ENCODE measurements at regions not wholly inside any gene's neighbourhood (a gene's known extent, or its start where the extent isn't known, plus 50 kb on each side); places are given as distances from the start of the nearest gene placed in this dataset.

DNA sequence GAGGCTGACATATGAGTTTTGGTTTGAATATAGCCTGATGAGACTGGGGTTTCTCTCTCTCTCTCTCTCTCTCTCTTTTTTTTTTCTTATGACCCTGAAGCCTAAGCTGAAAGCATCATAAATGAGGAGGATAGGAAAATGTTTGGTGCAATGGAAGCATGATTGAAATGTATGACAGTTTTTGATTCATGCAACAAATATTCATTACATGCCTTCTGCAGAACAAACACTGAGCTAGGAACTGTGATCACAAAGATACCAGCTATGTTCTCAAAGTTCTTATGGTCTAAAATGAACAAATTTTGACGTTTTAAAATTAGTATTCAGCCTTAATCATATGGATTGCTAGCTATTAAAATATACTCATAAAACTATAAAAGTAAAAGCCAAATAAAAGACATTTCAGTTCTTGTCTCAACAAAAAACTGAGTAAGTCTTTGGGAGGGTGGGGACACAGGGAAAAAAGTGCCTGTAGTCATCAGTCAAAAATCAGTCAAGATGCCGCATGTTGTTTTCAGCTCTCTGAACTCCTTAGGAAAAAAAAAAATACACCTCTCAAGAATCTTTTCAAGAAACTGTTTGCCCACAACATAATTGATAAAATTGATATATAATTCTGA lies 57.2 kb downstream of the NKX6-1 start:
- DNase-seq (ENCODE audit: low spot score) = no peak

DNA sequence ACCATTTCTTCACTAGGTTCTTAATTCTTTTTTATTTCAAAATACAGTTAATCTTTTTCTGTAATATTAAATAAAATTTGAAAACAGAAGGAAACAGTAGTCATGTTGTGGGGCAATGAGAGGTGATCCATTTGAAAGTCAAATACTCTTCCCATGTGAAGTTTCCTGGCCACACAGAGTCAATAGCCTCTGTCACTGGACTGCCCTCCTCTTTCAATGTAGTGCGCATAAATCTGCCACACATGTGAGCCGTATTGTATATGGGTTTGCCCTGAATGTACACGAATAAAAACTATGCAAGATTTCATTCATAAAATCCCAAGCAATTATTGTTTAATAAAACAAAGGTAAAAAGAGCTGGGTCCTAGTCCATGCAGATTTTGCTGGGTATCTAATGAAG lies 59.1 kb downstream of the NKX6-1 start:
- DNase-seq (ENCODE audit: low spot score) = no peak

DNA sequence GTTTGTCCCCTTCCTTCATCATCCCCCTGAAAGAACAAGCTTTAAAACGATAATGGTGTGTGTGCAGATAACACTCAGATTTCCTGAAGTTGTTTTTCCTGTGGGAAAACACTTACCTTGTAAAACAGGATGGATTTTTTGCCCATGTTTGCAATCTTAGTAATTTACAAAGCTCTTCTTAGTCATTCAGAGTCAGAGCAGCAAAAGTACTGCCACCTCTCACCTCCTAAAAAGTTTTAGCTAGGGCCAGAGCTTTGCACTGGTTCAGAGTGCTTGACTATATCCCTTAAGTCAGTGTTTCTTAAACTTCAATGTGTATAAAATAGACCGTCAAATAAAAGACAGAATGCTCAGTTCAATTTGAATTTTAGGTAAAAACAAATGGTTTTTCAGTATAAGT lies 62.3 kb downstream of the NKX6-1 start:
- DNase-seq (ENCODE audit: low spot score) = no peak

DNA sequence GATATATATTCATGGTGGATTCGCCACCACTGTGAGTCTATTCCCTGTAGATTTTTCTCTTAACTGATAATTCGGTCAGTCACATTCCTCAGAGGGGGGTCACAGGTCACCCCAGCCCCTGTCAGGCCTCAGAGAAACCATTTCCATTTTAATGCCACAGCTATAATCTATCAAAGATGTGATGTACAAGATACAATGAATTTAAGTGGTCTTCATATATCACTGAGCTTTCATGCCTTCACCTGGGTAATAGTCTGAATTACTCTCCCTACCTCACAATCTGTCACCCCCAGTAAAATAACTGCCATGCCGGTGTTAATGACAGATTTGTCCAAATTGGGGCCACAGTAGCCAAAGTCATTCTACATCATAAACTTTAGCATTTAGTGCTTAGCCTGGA lies 64.7 kb downstream of the NKX6-1 start:
- DNase-seq (ENCODE audit: low spot score) = no peak

DNA sequence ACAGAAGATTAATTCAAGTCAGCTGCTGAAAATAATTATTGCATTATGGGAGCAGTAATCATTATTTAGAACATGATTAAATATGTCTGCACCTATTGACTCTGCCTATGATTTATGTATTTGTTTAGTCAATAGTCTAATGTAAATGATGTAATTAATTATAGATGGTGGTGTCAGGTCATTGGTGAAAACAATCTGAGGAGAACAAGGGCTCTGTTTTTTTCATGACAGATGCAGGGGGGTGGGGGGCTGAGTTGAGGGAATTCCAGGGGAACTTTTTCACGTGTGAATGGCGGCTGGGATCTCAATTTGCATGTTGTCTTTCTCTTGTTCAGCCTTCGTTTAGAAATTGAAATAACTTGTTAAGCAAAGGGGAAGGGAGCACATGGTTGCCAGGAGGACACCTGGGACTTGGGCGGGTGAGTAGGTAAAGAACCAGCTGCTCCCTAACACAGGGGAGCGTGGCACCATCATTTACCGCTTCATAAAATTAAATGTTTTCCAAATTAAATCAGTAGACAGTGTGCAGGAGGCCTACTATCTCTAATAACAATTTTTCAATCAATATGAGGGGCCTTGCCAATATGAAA lies 65.4 kb downstream of the NKX6-1 start:
- no peak for DNase-seq (ENCODE audit: low spot score)

DNA sequence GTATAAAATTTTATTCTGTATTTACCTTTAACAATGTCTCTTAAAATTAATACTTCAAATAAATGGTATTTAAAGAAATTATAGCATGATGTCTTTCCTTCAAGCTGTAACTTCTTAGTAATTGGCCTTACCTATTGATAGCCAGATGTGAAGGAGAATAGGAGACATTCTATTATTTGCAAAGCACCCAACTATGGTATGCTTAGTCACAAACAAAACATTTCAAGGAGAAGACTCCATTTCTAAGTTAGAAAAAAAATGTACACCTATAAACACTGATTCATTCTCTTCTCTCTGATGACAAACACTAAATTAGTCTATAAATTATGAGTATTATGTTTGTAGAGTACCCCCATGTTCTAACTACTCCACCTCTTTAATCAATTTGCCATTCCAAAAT lies 66.4 kb downstream of the NKX6-1 start:
- no peak for DNase-seq (ENCODE audit: low spot score)

DNA sequence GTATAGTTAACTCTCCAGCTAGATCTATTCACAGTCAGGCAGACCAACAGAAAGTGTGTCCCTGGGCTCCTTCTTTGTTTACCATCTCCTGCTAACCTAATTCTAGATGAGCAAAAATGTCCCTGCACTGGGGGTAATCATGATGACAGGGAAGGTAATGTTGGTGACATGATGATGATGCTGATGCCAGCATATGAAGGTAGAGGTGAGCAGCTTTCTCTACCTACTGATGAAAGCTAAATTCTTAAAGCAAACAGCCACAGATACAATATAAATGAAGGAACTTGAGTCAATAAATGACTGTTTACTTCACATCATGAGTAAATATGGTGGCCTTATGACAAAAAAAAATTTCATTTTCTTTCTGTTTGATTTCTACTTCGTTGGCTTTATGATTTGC lies 78.5 kb downstream of the NKX6-1 start:
- DNase-seq (ENCODE audit: low spot score) = no peak

DNA sequence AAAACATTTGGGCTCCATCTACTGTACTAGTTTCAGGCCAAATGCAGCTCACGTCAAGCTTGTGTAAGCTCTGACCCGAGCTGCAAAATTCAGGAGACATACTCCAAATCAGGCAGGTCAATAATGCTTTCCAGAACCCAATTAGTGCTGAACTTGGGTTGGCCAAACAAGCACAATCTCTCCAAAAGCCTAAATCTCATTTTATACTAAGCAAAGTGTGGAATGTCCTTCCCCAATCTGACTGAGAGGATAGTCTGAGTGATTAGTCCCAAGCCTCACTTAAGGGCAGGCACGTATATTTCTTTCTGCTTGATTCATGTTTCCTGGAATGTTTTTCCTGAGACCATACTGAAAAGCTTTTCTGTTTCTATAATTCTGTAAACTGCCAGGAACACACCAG lies 79.9 kb downstream of the NKX6-1 start:
- no peak for DNase-seq (ENCODE audit: low spot score)

DNA sequence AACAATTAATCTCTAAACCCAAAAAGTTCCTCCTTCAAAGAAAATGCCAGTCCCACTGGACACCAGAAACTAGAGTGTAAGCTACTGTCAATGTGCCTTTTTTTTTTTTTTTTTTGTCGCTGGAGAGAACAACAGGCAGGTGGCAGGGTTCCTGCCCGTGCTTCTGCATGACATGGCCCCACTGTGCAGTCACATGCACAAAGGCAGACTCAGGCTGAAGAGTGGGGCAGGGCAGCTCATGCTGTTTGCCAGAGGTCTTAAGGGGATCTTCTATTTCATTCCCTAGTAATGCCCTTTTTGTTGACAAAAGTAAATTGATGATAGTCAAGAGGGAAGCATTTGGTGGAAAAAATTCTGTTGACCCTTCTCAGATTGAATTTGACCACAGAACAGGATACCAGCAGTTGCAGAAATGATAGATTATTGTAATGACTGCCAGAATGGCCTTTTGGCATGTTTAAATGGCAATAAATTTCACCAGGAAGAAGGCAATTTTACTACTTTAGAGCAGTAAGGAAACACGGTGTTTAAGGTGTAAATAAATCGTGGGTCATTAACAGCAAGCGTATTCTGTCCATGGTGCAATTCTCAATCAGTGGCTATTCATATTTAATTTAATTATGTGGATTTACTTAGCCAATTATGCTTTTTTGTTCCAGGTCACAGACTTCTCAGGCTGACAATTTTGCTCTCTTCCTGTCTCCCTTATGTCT lies 80.9 kb downstream of the NKX6-1 start:
- DNase-seq (ENCODE audit: low spot score) = no peak

DNA sequence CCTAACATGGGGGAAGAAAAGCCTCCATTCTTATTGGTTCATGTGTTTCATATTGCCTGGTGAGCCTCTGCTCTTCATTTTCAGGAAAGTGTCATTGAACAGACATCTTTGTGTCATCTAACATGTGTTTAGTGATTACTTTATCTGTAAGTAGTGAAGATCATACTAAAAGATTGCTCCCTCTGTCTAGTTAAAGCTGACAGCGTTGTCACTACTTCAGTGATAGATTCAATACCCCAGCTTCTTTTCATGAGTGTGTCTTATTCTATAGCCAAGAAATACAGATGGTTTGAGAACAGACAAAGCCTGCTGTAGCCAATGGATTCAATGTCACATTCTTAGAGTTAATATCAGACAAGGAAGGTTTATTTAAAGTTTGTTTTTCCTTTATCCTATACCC lies 85.1 kb downstream of the NKX6-1 start:
- no peak for DNase-seq (ENCODE audit: low spot score)

DNA sequence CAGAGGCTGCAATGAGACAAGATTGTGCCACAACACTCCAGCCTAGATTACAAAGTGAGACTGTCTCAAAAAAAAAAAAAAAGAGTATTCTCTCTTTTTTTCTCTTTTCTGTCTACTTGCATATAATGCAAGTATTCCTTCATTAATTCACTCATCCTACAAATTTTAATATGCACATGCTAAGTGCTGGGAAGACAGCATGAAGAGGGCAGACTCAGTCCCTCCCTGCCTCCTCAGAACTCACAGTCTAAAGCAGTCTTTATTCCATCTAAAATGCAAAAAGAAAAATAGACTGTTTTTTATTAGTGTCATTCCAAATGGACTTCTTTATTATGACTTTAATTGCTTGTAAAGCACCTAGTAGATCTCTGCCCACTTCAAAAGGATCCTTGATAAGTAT lies 85.6 kb downstream of the NKX6-1 start:
- DNase-seq (ENCODE audit: low spot score) = no peak

DNA sequence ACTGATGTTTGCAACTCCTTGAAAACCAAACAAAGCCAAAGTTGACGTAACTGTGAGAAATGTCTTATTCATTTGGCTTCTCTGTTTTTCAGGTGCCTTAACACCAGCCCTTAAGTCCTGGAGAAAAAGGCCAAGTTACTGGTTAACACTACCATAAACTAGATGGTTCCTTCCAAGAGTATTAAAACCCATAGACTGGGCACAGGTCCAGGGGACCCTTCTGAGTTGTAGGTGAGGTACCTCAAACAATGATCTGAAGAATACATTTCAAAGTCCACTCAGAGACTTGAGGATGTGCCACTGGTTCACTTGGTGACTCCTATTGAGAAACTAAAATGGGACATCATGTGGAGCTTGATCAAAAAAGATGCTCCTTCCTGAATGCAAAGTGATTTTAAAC lies 87.0 kb downstream of the NKX6-1 start:
- no peak for DNase-seq (ENCODE audit: low spot score)

DNA sequence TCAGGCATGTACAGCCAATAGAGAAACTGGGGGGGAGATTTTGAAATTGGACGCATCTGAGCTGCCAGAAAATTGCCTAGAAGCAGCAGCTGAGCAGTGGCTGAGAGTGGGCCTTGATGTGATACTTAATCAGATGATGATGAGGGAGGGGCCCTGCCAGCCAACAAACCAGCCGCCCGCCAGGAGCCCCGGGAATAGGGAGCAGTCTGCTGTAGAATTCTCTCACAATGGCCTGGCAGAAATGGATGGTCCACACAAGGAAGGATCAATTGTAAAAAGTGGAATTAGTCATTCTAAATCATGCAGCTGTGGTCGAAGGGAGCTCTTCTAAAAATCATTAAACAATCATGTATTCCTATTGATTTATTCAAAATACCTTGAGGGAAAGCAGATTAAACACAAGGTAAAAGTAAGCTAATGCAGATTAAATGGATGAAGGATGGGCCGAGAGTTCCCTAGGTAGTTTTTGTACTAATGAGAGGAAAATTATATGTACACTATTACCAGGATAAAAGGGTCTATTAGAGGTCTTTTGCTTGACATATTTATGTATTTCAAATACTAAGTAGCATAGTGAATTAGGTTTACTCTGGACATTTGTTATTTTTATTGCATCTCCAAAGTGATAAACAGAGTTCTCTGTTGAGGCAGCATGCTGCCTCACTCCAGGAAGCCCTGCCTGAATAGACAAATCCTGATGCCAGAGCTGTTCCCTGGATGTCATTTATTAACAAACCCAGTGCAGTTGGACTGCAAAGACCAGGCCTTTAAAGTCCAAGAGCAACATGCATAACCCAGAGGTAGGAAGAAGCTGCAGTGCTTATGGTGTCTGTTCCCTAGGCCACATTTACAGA lies 91.3 kb downstream of the NKX6-1 start:
- peak; percentile 7 for DNase-seq (ENCODE audit: low spot score)

DNA sequence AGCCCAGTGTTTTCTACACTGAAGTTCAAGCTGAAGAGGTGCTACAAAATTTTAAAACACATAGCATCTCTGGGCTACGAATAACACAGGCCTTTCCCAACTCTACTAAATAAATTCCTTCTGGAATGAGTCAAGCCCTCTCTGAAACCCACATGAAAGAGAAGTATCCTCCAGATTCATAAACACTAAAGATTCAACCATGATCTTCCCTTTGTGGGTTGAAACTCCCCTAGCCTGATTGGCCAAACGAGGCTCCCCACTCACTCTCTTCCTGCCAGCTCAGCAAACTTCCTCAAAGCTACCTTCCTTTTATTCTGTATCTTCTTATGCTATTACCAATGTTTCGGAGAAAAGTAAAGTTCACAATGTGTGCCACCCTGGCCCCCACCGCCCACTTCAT lies 95.4 kb downstream of the NKX6-1 start:
- no peak for DNase-seq (ENCODE audit: low spot score)

DNA sequence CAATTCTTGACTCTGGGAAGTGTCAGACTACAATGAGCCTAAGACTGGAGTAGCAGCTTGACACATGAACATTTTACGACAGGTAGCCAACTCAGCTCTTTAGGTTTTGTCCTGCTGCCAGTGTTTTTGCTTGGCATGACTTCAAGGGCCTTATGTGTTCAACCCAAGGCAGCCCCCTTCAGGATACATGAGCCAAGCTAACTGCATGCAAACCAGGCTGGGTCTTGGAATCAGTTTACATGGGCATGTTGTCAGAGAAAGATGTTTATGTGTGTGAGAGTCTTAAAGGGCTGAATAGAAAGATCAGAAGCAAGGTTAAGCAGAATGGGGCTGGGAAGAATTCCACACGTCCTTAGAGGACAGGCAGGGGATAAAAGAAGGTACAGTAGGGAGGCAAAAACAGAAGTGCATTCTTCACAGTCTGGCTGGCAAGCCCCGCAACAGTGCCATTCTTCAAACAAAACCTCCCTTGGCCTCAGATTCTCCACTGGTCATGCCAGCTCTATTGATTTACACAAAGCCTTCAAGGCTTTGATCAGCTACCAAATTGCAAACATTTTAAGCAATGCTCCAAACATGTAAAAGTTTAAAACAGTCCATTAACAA lies 97.3 kb downstream of the NKX6-1 start:
- no peak for DNase-seq (ENCODE audit: low spot score)

DNA sequence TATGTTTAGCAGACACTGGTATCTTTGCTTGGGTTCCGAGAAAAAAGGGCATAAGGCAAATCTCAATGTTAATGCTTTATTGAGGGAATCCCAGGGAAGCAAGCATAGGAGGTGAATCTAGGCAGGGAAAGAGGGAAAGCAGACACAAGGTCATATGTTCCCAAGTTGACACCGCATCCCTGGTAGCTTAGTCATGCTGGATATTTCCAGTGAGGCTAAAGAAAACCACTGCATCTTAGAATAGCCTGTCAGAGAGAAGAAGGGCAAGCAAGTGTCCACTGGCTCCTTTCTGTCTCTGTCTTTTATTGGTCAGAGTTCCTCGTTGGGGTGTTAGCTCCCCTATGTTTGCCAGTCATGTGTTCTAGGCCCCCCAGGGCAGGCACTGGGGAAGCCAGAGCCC lies 104.7 kb downstream of the NKX6-1 start:
- no peak for DNase-seq (ENCODE audit: low spot score)

DNA sequence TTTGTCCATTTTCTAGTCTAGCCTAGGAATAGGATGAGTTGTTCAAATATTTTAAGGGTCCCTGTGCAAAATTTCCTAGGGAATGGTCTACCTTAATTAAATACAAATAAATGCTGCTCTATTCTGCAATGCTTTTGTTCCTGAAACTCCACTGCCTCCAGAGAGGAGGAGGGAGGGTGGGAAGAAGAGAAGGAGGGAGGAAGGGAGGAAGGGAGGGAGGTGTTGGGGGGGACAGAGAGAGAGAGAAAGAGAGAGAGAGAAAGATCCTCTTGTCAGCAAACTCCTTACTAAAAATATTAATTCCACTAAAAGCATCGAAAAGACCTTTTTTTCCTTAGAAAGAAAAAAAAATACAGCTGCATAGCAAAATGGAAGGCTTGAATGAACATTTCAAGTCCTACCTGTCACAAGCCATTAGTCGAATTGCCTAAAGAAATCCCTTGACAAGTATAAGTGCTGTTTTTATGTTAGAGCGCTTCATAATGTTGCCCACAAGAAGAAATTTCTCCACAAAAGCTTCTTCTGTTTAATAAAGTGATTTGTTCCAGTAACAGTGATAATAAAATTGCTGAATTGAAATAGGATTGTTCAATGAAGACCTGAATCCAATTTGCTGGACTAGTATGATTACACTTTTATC lies 106.0 kb downstream of the NKX6-1 start:
- no peak for DNase-seq (ENCODE audit: low spot score)

DNA sequence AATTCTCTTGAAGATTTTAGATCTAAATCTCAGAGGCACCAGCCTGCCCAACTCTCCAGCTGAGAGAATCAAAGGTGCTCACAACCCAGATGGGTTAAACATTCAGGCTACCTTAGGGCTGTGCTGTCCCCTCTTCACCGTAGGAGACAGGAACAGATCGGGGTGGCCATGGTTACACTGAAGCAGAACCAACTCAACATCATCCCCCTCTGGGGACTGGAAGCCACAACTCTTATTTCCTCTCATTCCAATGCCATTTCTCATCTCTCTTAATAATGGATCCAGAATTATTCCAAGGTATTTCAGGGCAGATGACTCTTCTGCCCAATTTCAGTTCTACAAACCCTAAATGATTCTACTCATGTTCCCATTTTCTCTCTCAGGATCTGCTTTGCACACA lies 109.7 kb downstream of the NKX6-1 start:
- DNase-seq (ENCODE audit: low spot score) = no peak

DNA sequence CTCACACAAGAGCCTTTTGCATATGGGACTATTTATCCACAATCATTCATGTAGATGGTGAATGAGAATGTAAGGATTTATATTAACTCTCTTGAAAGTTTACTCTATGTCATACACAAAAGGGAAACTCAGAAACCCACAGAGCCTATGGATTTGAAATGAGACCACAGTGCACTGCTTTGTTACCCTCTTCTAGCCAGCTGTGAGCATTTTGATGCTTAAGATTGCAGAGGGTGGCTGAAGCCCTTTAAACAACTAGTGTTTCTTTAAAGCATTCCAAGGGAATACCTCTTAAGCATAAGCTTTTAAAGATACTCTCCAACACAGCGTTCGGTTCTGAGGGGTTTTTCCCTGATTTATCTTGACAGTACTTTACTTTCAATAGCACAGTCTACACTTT lies 113.9 kb downstream of the NKX6-1 start:
- DNase-seq (ENCODE audit: low spot score) = no peak

DNA sequence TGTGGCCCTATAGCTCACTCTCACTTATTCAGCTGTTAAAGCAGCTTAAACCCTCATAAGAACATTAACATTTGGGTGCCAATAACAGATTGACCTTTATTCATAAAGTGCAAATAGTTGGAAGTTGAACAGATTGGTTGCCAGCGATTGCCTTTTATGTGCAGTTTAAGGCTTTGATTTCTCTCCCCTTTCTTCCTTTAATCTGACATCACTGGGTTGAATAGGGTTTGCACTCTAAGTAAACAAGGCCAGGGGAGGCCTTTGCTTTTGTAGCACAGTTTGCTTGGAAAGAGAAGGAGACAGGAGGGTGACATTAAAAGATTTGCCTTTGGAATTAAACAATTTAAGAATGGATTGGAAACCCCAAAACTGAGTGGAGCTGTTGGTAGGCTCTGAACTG lies 114.3 kb downstream of the NKX6-1 start:
- DNase-seq (ENCODE audit: low spot score) = no peak

DNA sequence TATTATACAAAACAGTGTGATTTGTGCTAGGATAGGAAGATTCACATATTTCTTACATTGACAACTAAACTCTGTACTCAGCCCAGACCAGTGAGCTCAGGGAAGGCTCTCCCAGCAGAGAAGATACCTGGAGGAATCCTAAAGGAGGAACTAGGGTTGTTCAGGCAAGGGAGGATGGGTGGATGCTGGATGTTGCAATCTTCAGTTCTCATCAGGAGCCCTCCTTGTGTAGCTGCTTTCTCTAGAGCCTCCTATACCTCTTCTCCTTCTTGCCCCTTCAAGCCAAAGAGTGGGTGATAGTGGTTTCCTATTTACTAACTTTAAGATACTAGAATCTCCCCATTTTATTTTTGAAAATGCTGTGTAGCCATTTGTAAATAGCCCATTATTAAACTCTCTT lies 117.3 kb downstream of the NKX6-1 start:
- no peak for DNase-seq (ENCODE audit: low spot score)

All from pons (tissue), 1 donor.